NAMALWA (cell line): ENCODE measurements at regions not wholly inside any gene's neighbourhood (a gene's known extent, or its start where the extent isn't known, plus 50 kb on each side); places are given as distances from the start of the nearest gene placed in this dataset.
"Not testable (repeated sequence)": the region's sequence is repeated elsewhere in the genome, so short reads cannot be mapped to it uniquely, and the experiment has no call there.

Experiments
- DNase-seq: peaks from one replicate; pipeline ENCODE4 v3.0.0-alpha.2; 2015; ENCODE audit warnings: low spot score

DNA sequence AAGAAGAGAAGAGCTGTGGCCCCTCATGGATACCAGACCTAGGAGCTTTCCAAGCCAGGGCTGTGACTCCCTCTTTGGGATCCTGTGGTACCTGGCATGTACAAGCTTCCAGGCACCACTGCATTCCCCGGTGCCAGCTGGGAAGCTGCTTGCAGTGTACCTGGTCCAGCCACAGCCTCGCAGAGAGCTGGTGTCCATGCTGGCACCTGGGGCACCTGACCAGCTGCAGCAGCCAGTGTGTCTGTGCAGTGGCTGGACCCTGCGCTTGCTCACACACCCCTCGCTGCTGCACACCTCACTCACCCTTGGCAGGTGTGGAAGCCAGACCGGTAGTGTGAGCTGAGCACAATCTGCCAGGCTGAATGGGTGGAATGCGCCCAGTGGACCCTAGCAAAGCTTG lies 190.9 kb upstream of the MAN1A1 start:
- no peak for DNase-seq

DNA sequence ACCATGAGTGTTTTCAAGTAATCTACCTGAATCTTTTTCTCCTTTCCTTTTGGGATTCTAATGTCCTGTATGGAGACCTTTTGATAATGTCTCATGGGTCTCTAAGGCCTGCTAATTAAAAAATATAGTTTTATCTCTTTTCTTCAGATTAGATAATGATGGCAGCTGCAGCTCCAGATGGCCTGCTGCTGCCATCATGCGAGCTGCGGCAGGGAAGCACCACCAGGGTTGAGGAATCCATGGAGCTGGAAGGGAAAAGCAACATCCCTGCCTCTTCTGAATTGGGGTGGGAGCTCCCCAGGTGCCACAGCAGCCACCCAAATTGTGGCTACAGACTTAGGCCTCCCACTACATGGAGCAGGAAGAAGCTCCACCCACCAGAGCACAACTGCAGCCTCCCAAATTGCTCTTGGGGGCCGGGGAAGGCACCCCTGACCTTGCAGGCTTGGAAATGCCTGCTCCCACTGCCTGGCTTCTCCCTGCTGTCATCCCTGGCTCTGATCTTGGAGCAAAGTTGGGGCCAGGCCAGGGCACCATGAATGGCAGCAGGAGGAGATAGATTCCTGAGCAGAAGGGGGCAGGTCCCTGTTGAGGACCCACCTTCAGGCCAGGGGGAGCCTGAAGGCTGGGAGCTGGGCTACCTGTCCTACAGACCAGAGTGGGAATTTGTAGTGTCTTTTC lies 189.6 kb upstream of the MAN1A1 start:
- no peak for DNase-seq

- DNase-seq = no peak
Measured at GRCh38 chr6:119536666-119537065, 187.1 kb upstream of the MAN1A1 start.

DNA sequence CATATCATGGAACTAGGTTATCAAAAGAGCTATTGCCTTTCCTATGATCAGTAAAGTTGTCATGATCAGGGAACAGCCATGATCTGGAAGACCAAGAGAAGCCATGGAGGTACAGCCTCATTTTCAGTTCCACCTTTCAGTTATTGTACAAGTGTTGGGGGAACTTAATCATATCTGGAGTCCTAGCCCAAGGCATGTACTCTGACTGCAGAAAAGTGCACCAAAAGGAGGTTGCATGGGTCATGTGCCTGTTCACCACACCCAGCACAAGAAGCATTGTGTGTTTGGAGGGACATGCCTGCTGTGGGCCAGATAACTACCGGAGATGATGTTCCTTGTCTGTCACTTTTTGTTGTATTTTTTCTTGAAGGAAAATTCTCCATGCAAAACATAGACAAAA lies 185.8 kb upstream of the MAN1A1 start:
- no peak for DNase-seq

GRCh38 chr6:119533603-119534279 lies 184.2 kb upstream of the MAN1A1 start:
- peak; percentile 51 for DNase-seq

DNA sequence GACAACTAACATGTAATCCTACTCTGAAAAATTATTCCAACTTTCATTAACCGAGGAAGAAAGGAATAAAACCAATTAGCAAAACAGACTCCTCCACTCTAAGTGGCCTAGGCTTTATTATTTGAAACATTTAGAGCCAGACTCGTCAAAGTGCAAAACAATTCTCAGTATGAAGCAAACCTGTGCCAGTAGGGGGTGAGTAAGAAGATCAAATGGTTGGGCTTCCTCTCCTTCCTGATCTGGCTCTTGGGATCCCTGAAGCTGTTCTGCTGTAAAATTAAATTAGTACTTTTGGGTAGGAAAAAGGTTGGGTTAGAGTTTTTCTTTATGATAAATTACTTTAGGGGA lies 177.6 kb upstream of the MAN1A1 start:
- DNase-seq = no peak

- DNase-seq = no peak
Measured at GRCh38 chr6:119526561-119527230, 177.1 kb upstream of the MAN1A1 start.

DNA sequence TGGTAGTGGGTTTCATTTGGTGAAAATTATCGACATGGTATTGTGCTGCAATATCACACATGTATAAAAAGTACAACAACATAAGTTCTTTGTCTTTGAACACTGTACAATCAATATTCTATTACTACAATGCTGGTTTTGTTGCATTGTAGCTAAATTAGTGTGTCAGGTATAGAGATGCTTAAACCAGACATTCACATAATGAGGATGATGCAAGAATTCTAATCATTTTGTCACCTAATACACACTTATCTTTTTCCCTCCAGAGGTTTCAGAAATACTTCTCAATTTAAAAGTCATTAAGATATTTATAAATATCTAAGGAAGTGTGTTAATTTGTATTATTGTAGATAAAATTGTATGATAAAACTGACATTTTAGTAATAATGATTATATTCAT lies 174.8 kb upstream of the MAN1A1 start:
- DNase-seq = peak; percentile 17

GRCh38 chr6:119523556-119523955 lies 174.0 kb upstream of the MAN1A1 start:
- DNase-seq = peak; percentile 67

DNA sequence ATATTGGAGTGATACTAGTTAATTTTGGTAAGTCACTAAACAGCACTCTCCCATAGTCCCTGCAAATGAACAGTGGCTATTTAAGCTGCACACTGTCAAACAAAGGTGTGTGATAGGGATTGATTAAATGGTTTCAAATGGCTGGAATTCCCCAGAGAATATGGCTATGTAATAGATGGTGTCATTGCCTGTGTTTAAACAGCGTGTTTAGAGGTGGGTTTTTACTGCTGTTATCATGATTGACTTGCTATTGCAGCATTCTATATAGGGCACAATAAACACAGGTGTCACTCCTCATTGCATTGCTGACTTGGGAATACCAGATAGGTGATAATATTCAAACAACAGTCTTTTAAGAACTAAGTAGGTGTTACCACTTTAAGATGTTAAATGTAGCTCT lies 171.7 kb upstream of the MAN1A1 start:
- no peak for DNase-seq

DNA sequence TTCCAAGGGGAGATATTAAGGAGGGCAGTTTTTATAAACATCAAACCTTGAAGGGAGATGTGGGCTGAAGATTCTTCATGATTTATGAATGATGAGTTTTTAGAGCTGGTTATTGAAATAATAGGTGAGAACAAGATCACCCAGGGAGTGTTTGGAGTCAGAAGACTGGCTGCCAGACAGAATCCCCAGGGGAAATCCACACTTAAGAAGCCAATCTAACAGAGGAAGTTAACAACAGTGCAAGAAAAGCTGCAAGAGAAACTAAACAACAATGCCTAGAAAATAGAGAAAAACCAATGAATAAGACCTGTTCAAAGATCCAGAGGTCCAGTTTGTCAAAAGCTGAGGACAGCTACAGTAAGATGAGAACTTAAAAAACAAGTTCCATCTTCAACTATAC lies 167.9 kb upstream of the MAN1A1 start:
- DNase-seq = no peak

DNA sequence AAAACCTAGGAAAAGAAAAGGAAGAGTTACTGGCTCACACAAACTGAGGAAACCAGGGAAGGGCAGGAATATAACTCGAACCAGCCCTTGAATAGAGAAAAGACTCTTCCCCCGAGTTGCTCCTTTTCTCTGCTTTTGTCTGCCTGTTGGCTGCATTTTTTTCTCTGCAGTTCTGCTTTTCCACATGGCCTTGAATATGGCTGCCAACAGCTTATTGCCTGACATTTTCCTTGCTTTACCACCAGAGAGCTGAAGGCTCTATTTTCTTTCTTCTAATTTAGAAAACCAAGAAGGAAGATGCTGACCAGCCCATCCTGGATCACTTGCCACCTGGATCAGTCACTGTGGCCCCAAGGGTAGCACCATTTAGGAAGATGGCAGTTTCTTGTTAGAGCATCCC lies 164.8 kb upstream of the MAN1A1 start:
- DNase-seq = no peak

GRCh38 chr6:119511024-119511423 lies 161.5 kb upstream of the MAN1A1 start:
- no peak for DNase-seq

DNA sequence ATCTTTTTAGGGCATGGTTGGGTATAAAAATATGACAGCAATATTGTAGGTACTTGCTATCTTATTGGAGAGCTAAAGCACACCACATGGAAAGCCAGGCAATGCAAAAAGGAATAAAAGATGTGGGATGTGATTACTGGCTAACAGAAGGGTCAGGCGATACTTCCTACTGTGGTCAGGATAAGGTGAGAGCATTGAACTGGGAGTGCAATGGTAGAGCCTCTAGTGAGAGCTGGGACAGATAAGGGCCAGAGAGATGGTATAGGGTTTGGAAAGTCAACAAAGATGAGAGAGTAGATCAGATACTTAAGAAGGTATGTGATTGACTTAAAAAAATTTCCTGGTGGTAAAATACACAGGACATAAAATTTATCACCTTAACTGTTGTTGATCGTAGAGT lies 160.7 kb upstream of the MAN1A1 start:
- DNase-seq = no peak

DNA sequence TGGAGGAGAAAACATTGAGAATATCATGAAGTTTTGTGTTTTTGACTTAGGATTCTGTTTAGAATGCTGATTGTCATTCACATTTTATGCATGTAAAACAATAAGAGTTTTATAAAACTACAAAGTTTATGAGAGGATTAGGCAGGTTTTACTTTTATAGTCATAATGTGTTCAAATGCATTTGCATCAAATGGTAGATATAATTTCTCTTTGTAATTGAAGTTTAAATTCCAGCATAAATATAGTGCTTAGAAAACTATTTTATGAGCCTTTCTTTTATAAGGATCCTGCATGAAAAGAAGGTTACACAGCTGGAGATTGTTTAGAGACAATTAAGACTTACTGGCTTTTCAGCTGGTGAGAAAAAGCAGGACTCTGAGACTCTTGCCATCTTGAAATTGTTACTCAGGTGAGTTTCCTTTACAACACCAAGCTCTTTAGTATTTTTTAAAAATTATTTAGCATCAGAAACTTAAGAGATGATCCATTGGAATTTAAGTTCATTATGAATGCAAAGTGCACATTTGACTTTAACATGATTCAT lies 157.1 kb upstream of the MAN1A1 start:
- no peak for DNase-seq

DNA sequence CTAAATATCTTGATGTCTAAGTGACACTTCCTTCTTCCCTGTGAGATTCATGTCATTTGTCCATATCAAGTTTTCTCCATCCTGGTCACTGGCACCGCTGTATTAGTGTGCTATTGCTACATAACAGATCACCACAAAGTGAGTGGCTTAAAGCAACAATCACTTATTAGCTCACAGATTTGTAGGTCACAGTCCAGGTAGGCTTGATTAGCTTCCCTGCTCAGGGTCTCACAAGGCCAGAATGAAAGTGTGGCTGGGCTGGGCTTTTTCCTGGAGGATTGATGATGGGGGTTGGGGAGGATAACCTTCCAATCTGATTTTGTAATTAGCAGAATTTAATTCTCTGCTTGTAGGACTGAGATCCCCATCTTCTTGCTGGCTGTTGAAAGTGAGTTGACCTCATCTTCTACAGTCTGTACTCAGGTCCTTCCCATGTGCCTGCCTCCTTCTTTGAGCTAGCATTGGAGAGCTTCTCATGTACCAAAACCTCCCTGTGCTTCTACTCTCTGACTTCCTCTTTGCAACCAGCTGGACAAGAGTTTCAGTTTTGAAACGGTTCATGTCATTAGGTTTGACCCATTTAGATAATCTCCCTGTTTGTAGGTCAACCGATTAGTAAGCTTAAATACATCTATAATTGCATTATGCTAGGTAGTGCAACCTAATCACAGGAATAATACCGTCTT lies 152.4 kb upstream of the MAN1A1 start:
- DNase-seq = peak; percentile 40

- no peak for DNase-seq
Measured at GRCh38 chr6:119499797-119500196, 150.2 kb upstream of the MAN1A1 start.

DNA sequence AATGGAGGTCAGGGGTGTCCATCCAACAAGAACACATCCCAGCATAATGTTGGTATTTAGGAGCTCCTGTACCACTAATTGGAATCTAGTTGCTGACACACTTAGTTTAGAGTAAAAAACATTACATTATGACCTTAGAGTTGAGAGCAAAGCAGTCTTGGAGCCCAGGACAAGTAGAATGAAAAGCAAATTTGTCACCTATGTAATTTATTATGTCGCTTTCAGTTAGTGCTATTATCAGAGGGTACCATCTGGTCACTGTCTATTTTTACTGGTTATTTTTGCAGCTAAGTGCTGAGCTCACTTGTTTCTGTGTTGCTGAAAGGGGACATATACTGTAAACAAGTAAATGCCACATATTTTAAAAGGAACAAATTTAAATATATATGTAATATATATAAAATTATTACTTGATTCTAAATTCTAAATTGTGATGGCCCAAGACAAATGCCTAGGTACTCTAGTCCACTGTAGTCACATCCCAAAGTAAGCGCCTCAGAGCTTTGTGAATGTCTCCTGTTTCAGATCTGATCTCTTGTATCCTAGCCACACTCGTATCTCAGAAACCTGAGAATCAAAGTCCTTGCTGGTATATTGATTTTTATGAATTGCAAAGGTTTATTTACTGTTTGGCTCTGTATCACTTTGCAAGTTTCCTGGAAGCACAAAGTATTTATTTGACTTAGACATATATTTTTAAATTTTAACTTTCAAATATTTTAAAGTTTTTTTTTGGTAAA lies 148.6 kb upstream of the MAN1A1 start:
- DNase-seq = no peak

DNA sequence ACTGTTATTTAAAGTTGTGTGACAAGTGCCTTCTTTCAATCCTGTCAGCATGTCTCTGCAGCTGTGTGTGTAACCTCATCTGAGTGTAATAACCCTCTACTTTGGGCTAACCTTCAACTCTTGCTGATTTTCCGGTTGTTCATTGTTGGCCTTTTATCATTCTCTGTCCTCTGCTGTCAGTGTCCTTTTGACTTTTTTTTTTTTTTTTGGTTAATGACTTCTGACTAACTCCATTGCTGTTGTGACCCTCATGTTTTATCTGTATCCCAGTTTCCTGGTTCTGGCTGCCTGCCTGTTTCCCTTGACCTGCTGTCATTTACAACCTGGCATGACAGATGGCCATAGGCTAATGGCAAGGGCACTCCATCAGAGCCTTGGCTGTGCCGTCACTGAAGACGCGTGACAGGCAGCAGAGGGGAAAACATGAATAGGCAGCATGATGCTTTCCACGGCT lies 145.7 kb upstream of the MAN1A1 start:
- DNase-seq = no peak

- DNase-seq = no peak
Measured at GRCh38 chr6:119493980-119494379, 144.4 kb upstream of the MAN1A1 start.

GRCh38 chr6:119491112-119491511 lies 141.6 kb upstream of the MAN1A1 start:
- not testable (repeated sequence) for DNase-seq

DNA sequence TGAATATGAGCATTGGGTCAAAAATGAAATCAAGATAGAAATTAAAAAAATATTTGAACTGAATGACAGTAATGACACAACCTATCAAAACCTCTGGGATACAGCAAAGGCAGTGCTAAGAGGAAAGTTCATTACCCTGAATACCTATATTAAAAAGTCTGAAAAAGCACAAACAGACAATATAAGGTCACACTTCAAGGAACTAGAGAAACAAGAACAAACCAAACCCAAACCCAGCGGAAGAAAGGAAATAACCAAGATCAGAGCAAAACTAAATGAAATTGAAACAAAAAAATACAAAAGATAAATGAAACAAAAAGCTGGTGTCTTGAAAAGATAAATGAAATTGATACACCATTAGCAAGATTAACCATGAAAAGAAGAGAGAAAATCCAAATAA lies 140.5 kb upstream of the MAN1A1 start:
- DNase-seq = not testable (repeated sequence)
